ENCODE measurements at regions not wholly inside any gene's neighbourhood (a gene's known extent, or its start where the extent isn't known, plus 50 kb on each side); places are given as distances from the start of the nearest gene placed in this dataset.

DNA sequence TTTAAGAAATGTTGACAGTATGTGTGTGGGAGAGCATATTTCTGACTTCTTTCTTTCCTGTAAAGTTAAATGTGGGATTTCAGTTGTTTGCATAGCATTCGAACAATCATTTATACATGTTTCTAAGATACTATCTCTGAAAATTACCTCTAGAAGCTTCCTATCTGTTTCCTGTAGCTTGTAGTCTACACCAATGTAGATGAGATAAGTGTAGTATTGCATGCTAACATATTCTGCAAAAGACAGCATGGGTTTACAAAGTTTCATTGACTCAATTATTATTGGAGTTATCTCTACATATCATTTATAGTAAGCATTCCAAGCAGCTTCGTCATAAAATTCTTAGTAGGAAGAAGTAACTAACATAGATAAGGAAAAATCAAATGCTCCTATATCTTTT, 98.9 kb upstream of the DPYD start:
- no peak for DNase-seq

DNA sequence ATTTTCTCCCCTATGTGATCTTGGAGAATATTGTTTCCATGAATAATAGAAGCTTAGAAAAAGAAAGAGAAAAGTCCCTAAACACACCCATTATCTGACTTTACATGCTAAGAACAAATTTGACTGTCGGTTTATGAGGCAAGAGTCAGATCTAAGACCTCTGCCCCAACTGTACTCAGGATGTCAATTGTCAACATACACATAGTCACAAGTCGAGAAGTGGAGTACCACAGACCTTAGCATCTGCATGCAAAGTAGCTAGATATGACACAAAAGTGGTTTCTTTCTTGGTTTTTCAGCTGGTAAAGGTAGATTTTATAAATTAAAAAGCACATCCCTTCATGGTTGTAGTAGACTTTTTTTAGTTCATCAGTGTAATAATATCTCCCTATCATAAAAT, 97.2 kb upstream of the DPYD start:
- DNase-seq = no peak

DNA sequence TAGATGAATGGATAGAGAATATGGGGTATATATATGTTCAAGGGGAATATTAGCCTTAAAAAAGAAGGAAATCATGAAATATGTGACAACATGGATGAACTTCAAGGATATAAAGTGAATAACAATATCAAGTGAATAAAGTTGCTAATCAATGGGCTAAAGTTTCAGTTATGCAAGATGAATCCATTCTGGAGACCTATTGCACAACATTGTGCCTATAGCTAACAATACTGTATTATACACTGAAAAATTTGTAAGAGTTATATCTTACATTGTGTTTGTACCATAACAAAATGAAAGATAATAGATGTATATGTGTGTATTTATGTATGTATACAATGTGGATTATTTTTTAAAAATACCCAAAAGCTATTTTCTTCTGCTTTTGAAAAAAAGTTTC, 96.3 kb upstream of the DPYD start:
- no peak for DNase-seq

DNA sequence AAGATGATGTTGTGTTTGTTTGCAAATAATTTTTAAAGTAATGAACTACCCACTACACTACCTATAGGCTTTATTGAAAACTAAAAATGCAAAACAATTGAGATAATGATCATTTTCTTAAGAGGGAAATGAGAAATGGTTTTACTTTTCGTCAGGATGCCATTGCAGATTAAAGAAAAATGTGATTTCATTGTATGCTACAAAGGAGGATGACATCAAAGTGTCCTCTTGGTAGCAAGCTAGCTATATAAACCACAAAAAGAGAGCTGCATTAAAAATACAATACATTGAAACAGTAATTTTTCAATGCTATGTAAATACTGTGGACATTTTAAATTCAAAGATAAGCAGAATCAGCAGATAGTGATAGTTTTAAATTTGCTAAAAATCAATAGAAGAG, 87.5 kb upstream of the DPYD start:
- DNase-seq = no peak

DNA sequence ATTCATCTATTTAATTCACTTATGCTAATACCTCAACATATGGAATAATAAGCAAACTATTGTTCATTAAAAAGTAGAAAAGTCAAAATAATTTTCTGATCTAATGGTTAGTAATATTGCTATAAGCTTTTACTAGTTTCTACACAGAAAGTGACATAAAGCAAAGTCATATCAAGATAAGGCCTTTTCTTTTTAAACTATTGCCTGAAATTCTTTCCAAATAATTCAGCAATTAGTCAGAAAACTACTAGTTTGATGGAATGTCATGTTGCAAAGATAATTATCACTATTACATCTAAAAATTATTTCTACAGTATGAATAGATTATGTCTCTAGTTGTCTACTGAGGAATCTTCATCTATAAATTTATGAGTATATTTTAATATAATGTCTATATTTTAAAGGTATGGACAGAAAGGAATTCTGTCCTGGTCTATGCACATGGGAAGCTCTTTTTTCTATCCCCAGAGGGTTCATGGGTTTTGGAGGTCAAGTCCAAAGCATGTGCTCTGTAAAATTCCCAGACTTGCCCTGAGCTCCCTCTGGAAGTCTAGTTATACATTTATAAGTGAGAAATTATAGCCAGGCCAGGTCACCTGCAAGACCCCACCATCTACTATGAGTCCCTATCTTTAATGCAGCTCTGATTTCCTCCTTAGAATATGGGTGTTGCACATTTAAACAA, 84.6 kb upstream of the DPYD start:
- DNase-seq = no peak

DNA sequence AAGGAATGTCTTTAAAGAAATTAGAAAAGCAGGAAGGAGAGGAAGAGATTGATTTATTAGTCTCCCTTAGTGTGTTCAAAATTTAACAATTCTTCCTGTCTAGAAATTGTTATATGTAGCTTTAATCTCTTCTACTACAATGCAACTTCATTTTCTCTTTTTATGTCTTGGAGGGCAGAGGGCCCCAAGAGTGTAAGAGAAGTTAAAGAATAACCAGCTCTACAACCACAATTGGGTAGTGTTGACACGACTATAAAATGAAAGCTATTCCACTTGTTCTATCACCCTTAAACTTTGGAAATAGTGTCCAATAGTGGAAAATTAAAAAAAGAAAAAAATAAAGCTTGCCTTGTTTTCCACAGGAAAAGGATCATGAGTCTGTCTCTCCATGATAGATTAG, 82.6 kb upstream of the DPYD start:
- no peak for DNase-seq

DNA sequence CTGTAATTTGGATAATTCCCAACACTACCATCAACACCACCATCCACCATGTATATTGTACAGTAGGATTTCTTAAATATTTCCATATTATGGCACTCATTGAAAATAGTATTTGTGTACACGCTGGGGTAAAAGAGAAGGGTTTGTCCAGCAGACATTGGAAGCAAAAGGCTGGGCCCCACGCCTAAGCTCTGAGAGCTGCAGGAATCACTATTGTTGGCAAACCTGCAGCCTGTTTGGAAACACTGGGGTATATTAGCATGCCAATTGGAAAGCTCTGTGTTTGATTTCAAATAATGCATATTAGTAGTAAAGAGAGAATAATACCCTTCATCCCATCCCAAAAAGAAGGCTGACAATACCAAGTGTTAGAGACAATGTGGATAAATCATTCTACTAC, 81.5 kb upstream of the DPYD start:
- no peak for DNase-seq

DNA sequence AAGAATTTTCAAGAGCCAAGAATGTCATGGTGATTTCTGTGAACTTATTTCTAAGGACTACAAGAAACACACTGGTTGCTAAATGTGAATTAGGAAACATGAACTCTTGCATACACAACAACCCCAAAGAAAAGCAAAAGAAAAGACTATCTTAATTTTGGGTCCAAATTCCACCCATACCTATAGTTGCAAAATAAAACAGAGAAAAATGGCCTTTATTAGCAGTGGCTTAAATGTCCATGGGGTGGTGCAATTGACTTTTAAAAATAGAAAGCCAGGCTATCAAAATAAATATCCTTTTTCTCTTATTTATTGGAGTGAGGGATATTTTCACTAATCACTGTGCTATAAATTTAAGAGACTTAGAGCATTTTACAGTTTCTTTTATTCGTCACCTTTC, 80.9 kb upstream of the DPYD start:
- DNase-seq = no peak

DNA sequence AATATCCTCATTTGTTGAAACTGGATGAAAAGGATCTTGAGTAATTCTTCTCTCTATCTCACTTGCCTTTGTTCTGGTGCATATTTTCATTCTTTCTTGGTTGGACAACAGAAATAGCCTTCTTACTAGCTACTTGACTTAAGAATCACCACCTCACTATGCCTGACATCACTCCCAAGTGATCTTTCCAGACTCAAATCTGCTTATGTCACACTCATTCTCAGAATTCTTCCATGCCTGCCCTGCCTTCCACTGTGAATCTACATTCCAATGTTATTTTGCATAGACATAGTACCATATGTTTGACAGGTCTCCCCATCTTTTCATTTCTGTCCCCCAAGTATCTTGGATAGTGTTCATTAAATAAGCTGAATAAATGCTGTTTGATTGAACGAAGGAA, 78.5 kb upstream of the DPYD start:
- no peak for DNase-seq

DNA sequence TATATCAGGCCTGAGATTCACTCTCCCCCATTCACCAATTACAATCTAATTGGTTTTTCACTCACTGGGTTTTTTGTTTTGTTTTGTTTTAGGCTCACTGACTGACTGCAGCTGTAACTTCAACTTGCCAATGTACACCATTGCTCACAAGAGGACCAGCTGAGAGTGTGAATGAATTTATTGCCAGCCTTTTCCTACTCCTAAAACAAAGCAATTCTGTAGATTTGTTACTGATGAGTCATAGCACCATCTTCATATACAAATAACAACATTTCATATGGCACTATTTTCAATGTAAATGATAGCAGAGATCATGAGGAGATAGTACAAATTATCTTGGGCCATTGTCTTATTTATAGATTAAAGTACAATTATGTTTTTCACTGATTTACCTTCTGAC, 76.0 kb upstream of the DPYD start:
- DNase-seq = no peak

DNA sequence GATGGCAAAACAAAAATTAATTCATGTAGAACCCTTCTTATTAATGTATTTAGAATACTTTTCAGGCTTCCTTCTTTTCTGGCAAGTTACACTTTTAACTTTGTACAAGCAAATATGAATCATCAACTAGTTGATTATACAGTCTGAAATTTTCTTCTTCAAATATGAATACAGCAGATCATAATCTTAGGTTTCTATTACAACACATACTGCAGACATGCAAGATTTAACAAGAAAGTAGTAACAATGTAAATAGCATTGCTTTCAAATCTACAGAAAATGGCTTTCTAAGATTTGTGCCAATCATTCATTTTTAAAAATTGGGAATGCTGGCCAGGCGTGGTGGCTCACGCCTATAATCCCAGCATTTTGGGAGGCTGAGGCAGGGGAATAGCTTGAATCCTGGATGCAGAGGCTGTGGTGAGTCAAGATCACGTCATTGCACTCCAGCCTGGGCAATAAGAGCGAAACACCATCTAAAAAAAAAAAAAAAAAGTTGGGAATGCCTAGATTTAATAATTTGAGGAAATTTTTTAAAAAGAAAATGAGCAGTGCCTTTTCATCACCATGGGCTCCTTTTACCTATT, 68.4 kb upstream of the DPYD start:
- DNase-seq = no peak

DNA sequence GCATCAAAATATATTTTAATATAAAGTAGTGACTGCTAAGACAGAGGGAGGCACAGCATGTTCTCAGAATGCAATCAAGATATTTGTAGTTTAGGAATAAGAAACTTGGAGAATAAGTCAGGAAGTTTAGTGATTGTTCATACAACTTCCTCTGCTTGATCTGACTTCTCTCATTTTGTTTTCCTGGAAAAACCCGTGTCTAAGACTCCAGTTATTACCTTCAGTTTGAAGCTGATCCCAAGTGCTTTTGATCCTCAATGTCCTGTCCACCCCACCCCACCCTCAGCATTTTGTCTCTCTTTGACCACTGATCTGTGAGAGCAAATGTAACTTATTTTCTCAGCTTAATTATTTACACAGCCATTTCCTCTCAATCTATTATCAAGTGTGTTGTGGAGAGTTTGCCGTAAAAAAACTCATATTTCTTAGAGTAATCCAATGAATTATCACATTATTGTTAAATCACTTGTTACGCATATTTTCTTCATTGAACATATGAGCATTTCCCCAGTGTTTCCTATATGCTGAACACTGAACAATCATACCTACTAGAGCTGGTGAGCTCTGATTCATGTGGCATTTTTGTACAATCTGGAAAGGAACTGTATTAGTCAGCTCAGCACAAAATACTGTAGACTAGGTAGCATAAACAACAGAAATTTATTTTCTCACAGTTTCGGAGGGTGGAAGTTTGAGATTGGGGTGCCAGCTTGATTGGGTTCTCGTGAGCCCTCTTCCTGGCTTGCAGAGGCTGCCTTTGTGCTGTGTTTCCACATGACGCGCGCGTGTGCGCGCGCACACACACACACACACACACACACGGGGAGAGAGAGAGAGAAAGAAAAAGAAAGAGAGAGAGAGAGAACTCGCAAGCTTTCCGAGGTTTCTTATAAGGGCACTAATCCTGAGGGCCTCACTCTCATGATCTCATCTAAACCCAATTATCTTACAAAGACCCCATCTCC, 65.5 kb upstream of the DPYD start:
- DNase-seq = peak; percentile 40

DNA sequence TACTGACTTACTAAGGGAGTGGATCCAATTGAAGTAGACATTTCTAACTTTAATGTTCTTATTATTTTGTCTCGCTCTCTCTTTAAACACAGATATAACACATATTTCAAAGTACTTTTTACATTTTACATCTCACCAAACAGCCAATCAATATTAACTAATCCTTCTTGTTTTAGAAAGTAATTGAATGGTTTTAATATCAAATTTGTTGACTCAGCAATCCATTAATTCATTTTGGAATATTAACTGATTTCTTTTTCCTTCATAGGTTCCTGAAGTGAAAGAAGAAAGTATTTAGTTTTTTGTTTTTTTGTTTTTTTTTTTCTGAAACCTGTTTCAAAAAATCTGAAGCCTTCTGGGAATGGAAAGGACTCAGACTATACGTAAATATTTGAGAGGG, 62.3 kb upstream of the DPYD start:
- DNase-seq = no peak

DNA sequence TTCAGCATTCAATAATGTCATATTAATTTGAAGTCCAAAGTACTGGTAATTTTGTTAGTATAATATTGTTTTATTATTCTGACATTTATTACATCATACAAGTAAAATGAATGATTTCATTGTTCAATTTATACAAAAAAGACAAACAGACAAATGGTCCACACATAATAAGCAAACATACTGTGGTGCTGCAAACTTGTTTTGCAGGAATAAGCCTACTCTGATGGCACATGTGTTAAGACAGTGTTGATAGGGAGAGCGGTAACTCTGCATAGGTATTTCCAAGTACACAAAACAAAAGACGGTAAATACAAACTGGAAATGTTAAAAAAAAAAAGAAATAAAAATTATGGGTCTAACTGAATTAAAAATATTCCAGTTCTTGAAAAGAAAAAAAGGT, 59.7 kb upstream of the DPYD start:
- no peak for DNase-seq

DNA sequence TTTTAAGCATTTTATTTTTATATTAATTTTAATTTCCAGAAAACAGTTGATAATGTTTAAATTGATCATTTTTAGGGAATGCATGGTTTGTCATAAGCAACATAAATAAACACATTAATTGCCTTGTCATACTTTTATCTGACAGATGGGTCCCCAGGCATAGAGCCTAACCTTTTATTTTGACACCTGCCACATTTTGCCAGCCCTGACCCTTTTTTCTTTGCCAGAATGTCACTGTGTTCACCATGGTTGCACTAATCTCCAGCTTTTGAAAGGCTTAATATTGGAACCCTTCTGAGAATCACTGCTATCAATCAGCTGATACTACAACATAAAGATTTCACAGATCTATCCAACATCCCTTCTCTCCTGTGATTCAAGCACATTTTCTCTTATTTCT, 56.0 kb upstream of the DPYD start:
- DNase-seq = no peak

Measured in activated CD4-positive, alpha-beta T cell treated with anti-CD3 and anti-CD28 coated beads, Interleukin-10, Interleukin-2, amounts not matched to agents 100 ng/mL and 50 ng/mL, durations not matched to agents 16 hours and 8 hours (primary cell).